Caco-2 (cell line): ENCODE measurements at regions not wholly inside any gene's neighbourhood (a gene's known extent, or its start where the extent isn't known, plus 50 kb on each side); places are given as distances from the start of the nearest gene placed in this dataset.

Experiments used
- BruUV-seq: library from RNA; stranded (reverse); fragments of 400-500 nt; replicated peaks from 2 replicates; lab custom pipeline; 2021; lab: Mats Ljungman, UMichigan
- CTCF ChIA-PET: fragments of 300-600 bp; sonication (Branson Sonifier 250); formaldehyde crosslinking; loops from one replicate; lab custom pipeline; 2022; ENCODE audit warnings: antibody characterized with exemption; lab: Charles Lee
- POLR2A ChIA-PET: fragments of 300-600 bp; sonication (Branson Sonifier 250); formaldehyde crosslinking; loops from one replicate; lab custom pipeline; 2022; ENCODE audit warnings: antibody characterized with exemption; lab: Charles Lee
- DNase-seq, 2 experiments: peaks; one replicate each; pipeline versions ENCODE4 v3.0.0 to v3.0.0-alpha.2; 2020 to 2022
- H3K27me3 ChIP-seq: replicated peaks from 2 replicates; pipeline ENCODE4 v1.6.0; 2011; ENCODE audit warnings: low read length; ENCODE audit not compliant: control insufficient read depth, insufficient read depth
- H3K36me3 ChIP-seq: 2 replicates; pipeline ENCODE4 v1.5.1; 2011; ENCODE audit warnings: low read length; ENCODE audit not compliant: control insufficient read depth, insufficient read depth
- H3K4me1 ChIP-seq: fragments of 250-450 bp; sonication (Bioruptor Pico); 2 replicates; pipeline ENCODE4 v1.5.1; 2020; ENCODE audit warnings: mild to moderate bottlenecking
- H3K4me3 ChIP-seq: 2 replicates; pipeline ENCODE4 v1.5.1; 2011; ENCODE audit warnings: low read depth, mild to moderate bottlenecking, control low read depth, low read length
- H3K9me3 ChIP-seq: fragments of 250-450 bp; sonication (Bioruptor Pico); 2 replicates; pipeline ENCODE4 v1.5.1; 2020; ENCODE audit warnings: mild to moderate bottlenecking, moderate library complexity
- H3K27ac Mint-ChIP-seq: one replicate; pipeline ENCODE4 v1.8.0; 2022; ENCODE audit warnings: mixed read lengths; ENCODE audit not compliant: unreplicated experiment
- H3K27me3 Mint-ChIP-seq: one replicate; pipeline ENCODE4 v1.8.0; 2022; ENCODE audit warnings: mixed read lengths; ENCODE audit not compliant: insufficient read depth, unreplicated experiment
- H3K36me3 Mint-ChIP-seq: one replicate; pipeline ENCODE4 v1.8.0; 2022; ENCODE audit warnings: mild to moderate bottlenecking, mixed read lengths; ENCODE audit not compliant: insufficient read depth, unreplicated experiment
- H3K4me1 Mint-ChIP-seq: one replicate; pipeline ENCODE4 v1.8.0; 2022; ENCODE audit warnings: low read depth, mixed read lengths; ENCODE audit not compliant: unreplicated experiment
- H3K4me3 Mint-ChIP-seq: one replicate; pipeline ENCODE4 v1.8.0; 2022; ENCODE audit warnings: mild to moderate bottlenecking, moderate library complexity, mixed read lengths; ENCODE audit not compliant: unreplicated experiment
- H3K9me3 Mint-ChIP-seq: one replicate; pipeline ENCODE4 v1.8.0; 2022; ENCODE audit warnings: mixed read lengths; ENCODE audit not compliant: unreplicated experiment
- intact Hi-C: fragments of 100-400 bp; cut with micrococcal nuclease; formaldehyde crosslinking; loops from one replicate; pipeline ENCODE4 v1.10.0; 2022; ENCODE audit not compliant: unreplicated experiment
- TF ChIP-seq, protein P1 (sequence below), 2 experiments: fragments of 200-600 bp in 1 of 2; IDR thresholded peaks; 1 replicate in 1 of 2; 2 replicates in 1 of 2; pipeline versions ENCODE4 v1.5.1 to v1.8.0; 2011 to 2022; ENCODE audit warnings: antibody characterized with exemption in 1 of 2, control low read depth in 1 of 2, inconsistent platforms in 1 of 2, low read depth in 1 of 2, low read length in 1 of 2, mild to moderate bottlenecking in 1 of 2, moderate library complexity in 1 of 2; ENCODE audit not compliant: insufficient read depth in 1 of 2, severe bottlenecking in 1 of 2, unreplicated experiment in 1 of 2

DNA sequence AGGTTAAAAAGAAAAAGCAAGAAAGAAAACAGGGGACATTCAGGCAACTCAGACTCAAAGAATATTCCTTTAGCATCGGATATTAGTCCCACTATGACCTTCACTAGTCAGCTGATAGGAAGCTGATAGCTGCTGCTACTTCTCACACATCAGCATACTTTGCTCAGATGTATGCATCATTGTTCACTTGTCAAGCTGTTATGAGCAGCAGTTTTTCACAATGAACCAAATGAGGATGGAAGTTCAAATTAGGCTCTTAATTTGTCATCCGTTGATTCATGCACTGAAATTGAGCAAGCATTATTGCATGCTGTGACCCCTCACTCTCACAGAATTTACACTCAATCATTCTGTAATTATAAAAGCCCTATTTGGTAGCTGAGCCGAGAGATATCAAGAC is 257.7 kb downstream of the SNX13 start:
- BruUV-seq: no TSS peak
- CTCF ChIA-PET: interaction anchor here (1.6 kb wide), 1 partner anchor 24 kb away, joined by 4 read pairs; no protein-coding TSS in a partner anchor
- Histone ChIP-seq H3K9me3 (no peaks in the 10 kb centered on the region), H3K4me3 (no peak overlapping the region), H3K36me3 (no peaks in the 10 kb centered on the region), H3K4me1 (peaks cover 20% of the 10 kb centered on the region), H3K27me3 (no peaks in the 10 kb centered on the region)
- Mint-ChIP-seq H3K27me3 (no peaks in the 10 kb centered on the region), H3K9me3 (no peaks in the 10 kb centered on the region), H3K4me1 (peaks cover 10% of the 10 kb centered on the region), H3K4me3 (no peak overlapping the region), H3K27ac (no peak overlapping the region), H3K36me3 (no peaks in the 10 kb centered on the region)
- DNase-seq: no peak
- POLR2A ChIA-PET: no interaction called here
- TF ChIP-seq, protein P1, sequence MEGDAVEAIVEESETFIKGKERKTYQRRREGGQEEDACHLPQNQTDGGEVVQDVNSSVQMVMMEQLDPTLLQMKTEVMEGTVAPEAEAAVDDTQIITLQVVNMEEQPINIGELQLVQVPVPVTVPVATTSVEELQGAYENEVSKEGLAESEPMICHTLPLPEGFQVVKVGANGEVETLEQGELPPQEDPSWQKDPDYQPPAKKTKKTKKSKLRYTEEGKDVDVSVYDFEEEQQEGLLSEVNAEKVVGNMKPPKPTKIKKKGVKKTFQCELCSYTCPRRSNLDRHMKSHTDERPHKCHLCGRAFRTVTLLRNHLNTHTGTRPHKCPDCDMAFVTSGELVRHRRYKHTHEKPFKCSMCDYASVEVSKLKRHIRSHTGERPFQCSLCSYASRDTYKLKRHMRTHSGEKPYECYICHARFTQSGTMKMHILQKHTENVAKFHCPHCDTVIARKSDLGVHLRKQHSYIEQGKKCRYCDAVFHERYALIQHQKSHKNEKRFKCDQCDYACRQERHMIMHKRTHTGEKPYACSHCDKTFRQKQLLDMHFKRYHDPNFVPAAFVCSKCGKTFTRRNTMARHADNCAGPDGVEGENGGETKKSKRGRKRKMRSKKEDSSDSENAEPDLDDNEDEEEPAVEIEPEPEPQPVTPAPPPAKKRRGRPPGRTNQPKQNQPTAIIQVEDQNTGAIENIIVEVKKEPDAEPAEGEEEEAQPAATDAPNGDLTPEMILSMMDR (IDR thresholded peaks at IDR 0.05; ENCODE audit: insufficient read depth in 1 of 2, low read depth in 1 of 2, low read length in 1 of 2, severe bottlenecking in 1 of 2, unreplicated experiment in 1 of 2): no peak
- intact Hi-C loops: no loop called here

DNA sequence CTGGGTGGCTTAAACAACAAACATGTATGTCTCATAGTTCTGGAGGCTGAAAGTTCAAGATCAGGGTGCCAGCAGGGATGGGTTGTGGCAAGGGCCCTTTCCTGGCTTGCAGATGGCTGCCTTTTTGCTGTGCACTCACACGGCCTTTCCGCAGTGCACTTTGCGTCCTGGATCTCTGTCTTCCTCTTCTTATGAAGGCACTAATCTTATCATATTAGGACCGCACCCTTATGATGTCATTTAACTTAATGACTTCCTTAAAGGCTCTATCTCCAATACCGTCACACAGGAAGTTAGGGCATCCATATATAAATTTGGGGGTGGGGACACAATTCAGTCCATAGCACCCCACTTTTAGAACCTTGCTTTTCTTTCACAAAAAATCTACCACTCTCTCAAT is 255.2 kb downstream of the SNX13 start:
- H3K4me1 Mint-ChIP-seq: peaks cover 12% of the 10 kb centered on the region
- Histone ChIP-seq H3K9me3 (no peaks in the 10 kb centered on the region; the same call in 1 of the 2 replicates), H3K36me3 (no peaks in the 10 kb centered on the region), H3K27me3 (no peaks in the 10 kb centered on the region), H3K4me3 (no peak overlapping the region), H3K4me1 (peaks cover 10% of the 10 kb centered on the region)
- H3K27me3 Mint-ChIP-seq: no peaks in the 10 kb centered on the region
- no peak overlapping the region for H3K27ac Mint-ChIP-seq
- no peak overlapping the region for H3K4me3 Mint-ChIP-seq
- POLR2A ChIA-PET: no interaction called here
- CTCF ChIA-PET: no interaction called here
- no peak for DNase-seq
- intact Hi-C loops: no loop called here
- TF ChIP-seq, protein P1 (IDR thresholded peaks at IDR 0.05; ENCODE audit: insufficient read depth in 1 of 2, low read depth in 1 of 2, low read length in 1 of 2, severe bottlenecking in 1 of 2, unreplicated experiment in 1 of 2): no peak
- no TSS peak for BruUV-seq
- H3K36me3 Mint-ChIP-seq: no peaks in the 10 kb centered on the region
- H3K9me3 Mint-ChIP-seq: no peaks in the 10 kb centered on the region

DNA sequence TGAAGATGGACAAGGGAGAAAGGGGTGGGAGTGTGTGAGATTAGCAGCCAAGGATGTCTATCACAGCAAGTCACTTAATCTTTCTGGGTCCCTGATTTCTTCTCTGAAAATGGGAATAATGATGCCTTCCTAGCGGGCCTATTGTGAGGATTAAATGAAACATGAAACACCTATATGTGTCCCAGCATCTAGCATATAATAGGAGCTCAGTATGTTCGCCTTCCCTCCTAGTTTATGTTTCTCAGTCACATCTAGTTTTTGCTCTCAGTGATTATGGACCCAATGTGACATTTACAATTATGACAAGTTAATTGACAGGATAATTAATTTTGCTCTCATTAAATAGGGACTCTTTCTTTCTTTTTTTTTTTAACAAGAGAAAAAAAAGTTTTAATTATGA is 252.9 kb downstream of the SNX13 start:
- Histone ChIP-seq H3K4me3 (no peak overlapping the region), H3K36me3 (no peaks in the 10 kb centered on the region), H3K9me3 (no peaks in the 10 kb centered on the region; the same call in 1 of the 2 replicates), H3K27me3 (no peaks in the 10 kb centered on the region), H3K4me1 (no peaks in the 10 kb centered on the region)
- ChIA-PET POLR2A (no interaction called here), CTCF (no interaction called here)
- Mint-ChIP-seq H3K4me1 (peaks cover 6% of the 10 kb centered on the region), H3K9me3 (no peaks in the 10 kb centered on the region), H3K27me3 (no peaks in the 10 kb centered on the region), H3K4me3 (no peak overlapping the region), H3K27ac (no peak overlapping the region), H3K36me3 (no peaks in the 10 kb centered on the region)
- DNase-seq: no peak
- TF ChIP-seq, protein P1 (IDR thresholded peaks at IDR 0.05; ENCODE audit: insufficient read depth in 1 of 2, low read depth in 1 of 2, low read length in 1 of 2, severe bottlenecking in 1 of 2, unreplicated experiment in 1 of 2): no peak
- intact Hi-C loops: no loop called here
- BruUV-seq: no TSS peak
